ENCODE measurements at regions not wholly inside any gene's neighbourhood (a gene's known extent, or its start where the extent isn't known, plus 50 kb on each side); places are given as distances from the start of the nearest gene placed in this dataset.

DNA sequence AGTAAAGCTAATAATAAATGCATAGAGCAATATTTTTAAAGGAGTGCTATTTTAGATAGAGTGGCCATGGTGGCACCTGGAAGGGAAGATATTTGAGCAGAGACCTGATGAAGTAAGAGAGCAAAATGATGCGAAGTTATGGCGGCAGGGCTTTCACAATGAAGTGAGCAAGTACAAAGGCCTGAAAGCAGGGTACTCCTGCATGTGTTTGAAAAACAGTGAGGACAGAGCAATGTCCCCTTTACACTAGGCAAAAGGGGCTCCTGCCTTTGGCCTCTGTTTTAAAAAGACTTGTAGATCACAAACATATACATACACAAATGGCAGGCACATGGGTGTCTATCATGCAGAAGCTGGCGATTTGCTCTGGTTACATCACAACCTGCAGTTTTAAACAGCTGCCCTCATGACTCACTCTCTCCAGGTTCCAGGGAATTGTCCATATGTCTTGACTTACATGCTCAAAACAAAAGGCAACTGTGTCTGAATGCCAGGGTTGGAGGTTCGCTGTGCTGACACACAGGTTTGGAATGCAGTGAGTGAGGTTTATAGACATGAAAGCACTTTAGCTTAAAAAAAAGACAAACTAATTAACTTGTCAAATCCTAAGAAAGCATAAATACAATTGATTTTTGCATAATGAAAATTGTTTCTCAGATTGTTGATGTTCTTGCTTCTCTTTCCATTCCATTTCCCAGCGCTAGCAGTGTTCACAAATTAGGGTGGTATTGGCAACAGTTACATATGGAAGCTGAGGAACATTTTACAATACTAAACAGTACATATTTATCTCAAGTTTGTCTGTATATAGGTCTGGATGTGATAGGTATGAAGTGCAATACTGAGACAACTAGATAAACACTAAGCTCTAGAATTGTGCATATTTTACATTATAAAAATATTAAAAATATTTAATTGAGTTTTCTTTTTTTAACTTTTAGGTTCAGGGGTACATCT lies 313.9 kb downstream of the BARHL2 start:
- DNase-seq = no peak

- no peak for DNase-seq
Observed at GRCh38 chr1:90400131-90400530, 317.0 kb downstream of the BARHL2 start.

- DNase-seq = no peak
Observed at GRCh38 chr1:90396917-90397316, 320.2 kb downstream of the BARHL2 start.

DNA sequence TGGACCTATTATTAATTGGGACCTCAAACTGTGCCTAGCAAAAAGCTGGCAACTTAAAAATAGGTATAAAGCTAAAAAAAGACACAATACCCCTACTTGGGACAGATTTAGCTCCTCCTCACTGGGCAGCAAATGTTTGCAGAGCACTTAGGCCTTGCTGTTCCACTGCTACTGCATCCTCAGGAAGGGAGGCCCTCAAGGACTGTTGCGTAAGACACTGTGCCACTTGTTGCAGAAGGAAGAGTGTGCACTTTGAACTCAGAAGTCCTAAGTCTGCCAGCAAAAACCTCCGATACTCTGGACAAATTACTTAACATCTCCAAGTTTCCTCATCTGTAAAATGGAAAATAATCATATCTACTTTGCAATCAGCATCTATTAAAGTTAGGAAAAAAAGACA lies 322.9 kb downstream of the BARHL2 start:
- DNase-seq = no peak

GRCh38 chr1:90393025-90393424 lies 324.1 kb downstream of the BARHL2 start:
- no peak for DNase-seq

DNA sequence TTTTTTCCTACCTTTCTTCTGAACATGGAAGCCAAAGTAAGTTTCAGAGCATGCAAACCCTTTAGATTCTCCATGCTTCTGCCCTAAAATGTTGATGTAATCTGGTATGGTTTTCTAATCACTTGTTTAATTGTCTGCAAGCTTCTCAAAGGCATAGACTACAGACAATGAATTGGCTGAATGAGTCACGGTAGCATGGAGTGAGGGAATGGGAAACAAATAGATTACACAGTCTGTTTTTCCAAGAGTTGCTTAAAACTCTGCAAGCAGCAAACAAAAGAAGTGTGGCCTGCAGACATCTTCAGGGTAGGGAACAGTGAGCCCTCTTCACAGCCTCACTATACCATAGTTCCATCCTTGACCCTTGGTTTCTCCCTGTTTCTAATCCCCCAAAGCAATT lies 326.0 kb downstream of the BARHL2 start:
- no peak for DNase-seq

- DNase-seq = no peak
Observed at GRCh38 chr1:90387805-90388204, 329.3 kb downstream of the BARHL2 start.

DNA sequence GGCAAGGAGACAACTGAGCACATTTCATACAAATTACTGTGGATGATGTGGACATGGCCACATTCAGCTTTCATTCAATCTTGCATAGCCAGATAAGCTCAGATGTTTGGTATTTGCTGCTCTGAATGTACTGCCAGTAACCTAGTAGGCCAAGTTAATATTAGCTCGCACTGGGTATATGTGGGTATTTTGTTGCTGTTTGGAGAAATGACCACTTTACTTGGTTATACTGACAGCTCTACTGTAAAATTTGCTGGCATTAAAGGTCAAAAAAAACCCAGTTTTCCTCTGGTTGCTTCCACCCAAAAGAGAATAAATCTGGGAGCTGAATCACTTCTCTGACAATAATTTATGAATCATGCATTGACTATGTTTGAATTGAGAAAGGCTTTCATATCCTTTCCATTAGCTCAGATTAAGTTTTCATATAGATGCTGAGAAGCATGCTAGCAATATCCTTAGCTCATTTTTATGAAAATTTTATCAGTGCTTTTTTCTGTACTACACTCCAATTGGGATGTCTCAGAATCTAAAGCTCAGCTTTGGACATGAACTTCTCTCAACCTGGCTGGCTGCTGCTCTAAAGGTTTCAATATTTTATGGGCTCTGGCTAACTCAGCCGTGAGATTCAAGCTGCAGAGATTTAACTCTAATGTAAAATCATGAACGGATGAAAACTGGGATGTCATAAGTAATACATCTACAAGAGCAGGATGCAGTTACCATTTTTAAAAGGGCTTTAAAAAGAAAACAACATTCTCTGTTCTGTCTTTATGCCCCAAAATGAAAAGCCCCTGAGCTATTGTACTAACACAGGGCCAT lies 330.0 kb downstream of the BARHL2 start:
- no peak for DNase-seq

DNA sequence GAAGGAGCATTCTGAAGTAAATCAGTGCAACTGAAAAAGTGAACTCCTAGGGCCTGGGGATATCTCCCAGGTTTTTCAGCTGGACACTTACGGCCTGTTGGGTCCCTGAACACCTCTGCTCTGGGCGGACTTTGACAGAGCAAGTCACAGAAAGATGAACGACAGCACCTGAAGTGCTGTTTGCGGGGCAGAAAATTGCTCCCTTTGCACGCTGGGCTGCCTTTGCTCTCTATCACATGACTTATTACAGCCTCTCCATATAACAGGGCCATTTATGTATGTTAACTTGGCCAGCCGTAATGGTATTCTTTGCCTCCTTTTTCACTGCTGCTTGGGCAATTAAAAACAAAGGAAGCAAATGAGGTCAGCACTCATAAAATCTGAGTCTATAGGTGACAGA lies 332.9 kb downstream of the BARHL2 start:
- DNase-seq = no peak

DNA sequence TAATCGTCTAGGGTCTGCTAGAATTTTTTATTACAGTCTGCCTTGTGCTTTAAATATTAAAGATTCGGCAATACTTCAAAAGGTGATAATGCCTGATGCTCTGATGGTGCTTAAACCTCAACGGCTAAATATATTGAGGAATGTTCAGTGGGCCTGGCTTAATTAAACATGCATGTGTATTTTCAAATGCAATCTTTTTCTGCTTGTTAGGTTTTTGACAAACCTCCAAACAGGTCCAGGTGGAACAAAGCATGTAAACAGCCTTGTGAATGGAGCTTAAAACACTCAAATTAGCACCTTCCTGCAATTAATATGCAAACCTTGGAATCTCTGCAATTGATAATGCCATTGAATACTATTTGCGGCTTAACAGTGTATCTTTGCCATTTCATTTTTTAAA lies 334.9 kb downstream of the BARHL2 start:
- DNase-seq = no peak

DNA sequence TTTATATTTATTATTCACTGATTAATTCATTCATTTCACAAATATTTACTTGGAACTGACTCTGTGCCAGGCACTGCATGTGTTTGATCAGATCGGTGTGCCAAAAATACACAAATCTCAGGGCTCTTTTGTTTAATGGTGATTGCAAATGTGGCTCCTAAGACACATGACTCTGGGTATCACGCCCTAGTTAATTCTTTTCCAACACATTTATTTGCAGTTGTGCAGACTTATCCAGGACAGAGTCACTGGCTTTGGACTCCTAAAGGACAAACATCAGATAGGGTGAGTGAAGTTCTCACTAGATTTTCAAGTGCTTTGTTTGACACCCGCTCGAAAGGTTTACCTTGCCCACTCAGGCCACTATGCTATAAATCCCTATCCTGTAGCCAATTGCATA lies 335.5 kb downstream of the BARHL2 start:
- DNase-seq = no peak

DNA sequence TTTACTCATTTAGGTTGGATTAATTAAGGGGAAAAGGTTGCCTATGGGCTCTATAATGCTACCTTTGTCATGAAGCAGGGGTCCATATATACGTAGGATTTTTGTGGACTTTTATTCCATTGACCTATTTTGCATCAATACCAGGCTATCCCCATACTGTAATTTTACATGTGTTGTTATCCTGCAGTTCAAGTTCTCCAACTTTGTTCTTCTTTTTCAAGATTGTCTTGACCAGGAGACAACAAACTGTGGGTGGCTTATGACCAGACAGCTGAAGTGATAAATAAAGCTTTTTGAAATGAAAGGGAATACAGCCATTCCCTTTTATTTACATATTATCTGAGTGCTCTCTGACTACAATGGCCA lies 345.7 kb downstream of the BARHL2 start:
- DNase-seq = no peak

DNA sequence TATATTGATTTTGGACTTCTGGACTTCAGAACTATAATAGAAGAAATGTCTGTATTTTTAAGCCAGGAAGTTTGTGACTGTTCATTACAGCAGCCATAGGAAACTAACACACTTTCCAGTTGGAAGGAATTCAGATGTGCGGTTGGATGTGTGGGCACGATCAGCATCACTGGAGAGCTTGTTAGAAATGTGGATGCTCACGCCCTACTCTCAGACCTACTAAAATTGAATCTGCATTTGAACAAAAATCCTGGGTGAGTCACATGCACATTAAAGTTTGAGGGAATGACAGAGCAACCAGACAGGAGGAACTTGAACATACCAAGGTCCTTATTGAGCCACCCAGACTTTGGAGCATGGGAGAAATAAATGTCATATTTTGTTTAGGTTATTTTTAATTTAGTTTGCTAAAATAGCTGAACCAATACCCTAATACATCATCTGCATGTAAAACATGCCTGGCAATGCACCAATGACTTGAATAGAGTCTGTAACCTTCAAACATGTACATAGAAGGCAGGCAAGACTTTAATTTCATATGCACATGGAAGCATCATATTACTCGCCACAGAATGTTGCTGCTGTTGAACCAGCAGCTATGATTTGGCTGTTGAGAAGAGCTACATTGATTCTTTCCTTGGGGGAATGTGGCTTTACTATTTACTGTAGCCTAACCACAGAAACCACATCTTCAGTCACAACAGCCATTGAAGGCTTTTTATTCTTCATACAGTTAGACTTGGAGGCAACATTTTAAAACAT lies 346.2 kb downstream of the BARHL2 start:
- DNase-seq = no peak

DNA sequence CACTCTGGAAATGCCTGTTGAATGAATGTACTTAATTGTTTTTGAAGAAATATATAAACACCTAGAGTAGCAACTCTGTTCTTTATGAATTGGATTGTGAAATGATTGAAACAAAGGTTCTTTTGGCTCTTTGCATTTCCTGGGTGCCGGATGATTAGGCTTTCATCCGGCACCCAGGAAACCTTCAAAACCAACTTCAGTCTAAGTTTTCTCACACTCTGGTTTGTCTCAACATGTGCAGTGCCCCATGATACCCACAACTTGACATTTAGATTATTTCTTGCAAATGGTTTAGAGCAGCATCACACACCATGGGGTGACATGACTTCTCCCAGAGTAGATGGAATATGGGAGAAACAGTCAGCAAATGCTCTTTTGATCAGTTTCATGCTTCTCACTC lies 354.9 kb downstream of the BARHL2 start:
- no peak for DNase-seq

GRCh38 chr1:90361026-90361425 lies 356.1 kb downstream of the BARHL2 start:
- no peak for DNase-seq

DNA sequence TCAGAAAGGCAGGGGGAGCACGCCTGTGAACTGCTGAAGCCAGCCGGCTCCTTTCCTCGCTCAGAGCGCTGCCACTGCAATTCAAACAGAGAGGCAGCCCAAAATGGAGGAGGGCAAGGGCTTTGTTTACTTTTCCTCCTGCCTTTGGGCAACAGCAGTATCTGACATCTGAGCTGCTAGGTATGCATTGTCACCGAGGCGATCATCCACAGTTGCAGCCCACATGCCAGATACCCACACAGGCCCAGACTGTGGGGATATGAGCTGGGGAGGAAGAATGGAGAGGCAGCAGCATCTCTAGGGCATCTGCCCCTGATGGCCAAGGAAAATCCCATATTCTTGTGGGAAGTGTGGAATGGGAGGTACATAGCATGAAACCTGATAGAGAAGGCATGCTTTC lies 357.1 kb downstream of the BARHL2 start:
- DNase-seq = no peak

DNA sequence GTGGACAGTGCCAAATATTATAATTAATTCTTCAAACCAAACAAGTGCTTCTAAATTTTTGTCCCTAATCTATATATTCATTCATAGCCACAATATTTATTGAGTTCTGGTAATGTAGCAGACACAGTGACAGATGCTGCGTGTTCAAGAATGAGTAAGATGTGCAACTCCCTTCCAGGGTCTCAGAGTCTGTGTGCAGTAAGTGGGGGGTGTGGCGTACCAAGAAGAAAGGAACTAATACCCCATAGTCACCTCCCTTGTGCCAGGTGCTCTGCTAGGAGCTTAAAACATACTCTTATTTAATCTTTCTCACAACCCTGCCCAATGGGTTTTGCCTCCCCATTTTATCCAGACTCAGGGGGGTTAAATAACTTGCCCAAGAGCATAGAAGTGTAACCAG lies 358.7 kb downstream of the BARHL2 start:
- no peak for DNase-seq

DNA sequence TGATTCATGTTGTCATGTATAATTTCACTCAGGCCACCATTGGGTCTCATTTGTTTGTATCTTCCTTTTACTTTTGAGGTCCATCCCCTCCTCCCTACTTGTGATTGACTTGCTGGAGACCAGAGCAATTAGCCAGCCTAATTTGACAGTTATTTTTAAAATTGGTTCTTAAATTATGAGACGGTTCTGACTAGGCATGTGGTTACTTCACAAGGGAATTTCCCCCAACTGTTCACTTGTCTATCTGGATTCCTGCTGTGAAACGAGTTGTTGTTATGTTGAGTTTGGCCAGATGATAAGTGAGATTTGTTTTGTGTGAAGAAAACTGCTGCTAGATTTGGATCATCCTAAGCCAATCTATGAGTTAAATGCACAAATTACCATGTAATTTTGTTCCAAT lies 359.1 kb downstream of the BARHL2 start:
- DNase-seq = no peak

DNA sequence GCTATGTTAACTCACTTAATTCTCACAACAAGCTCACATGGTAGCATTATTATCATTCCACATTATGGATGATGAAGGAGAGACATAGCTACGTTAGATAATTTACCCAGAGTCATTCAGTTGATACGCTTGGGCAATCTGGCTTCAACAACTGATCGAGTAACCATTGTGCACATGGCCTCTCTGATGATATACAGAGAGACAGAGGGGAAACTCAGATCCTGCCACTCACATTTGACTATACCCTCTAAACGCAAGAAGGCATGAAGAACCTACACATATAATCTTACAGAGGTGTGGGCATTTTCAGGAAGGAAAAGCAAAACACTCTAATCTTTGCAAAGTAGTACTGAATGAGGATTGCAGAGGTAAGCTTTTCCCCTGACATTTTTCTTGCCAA lies 360.1 kb downstream of the BARHL2 start:
- DNase-seq = no peak

GRCh38 chr1:90356101-90356500 lies 361.0 kb downstream of the BARHL2 start:
- no peak for DNase-seq

- no peak for DNase-seq
Observed at GRCh38 chr1:90354704-90355103, 359.8 kb downstream of the ZNF326 start.

- no peak for DNase-seq
Observed at GRCh38 chr1:90351019-90351418, 356.1 kb downstream of the ZNF326 start.

DNA sequence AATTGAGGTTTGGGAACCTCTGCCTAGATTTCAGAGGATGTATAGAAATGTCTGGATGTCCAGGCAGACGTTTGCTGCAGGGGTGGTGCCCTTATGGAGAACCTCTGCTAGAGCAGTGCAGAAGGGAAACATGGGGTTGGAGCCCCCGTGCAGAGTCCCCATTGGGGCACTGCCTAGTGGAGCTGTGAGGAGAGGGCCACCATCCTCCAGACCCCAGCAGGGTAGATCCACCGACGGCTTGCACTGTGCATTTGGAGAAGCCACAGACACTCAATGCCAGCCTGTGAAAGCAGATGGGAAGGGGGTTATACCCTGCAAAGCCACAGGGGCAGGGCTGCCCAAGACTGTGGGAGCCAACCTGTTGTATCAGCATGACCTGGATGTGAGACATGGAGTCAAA lies 354.6 kb downstream of the ZNF326 start:
- DNase-seq = no peak

Data from NCI-H748 treated with DMSO at 0.1 percent for 48 hours (cell line).